HepG2 (cell line): ENCODE measurements at regions not wholly inside any gene's neighbourhood (a gene's known extent, or its start where the extent isn't known, plus 50 kb on each side); places are given as distances from the start of the nearest gene placed in this dataset.

Experiments
- ARHGAP35 ChIP-seq: sonication (generic); formaldehyde crosslinking; IDR thresholded peaks from 2 replicates; pipeline ENCODE4 v1.9.0; 2022; ENCODE audit warnings: mild to moderate bottlenecking, inconsistent platforms, moderate library complexity, missing genetic modification reagents, borderline replicate concordance
- BRD4 ChIP-seq: sonication (generic); formaldehyde crosslinking; IDR thresholded peaks from 2 replicates; pipeline ENCODE4 v1.4.0; 2020; ENCODE audit warnings: missing genetic modification reagents
- DNMT1 ChIP-seq: sonication (generic); formaldehyde crosslinking; IDR thresholded peaks from 2 replicates; pipeline ENCODE4 v1.5.1; 2020; ENCODE audit warnings: mild to moderate bottlenecking, missing genetic modification reagents
- LCORL ChIP-seq, 2 experiments: fragments of 450-650 bp in 1 of 2; sonication (generic) in 1 of 2; formaldehyde crosslinking in 1 of 2; IDR thresholded peaks; 2 replicates each; pipeline versions ENCODE4 v1.5.0 to v1.6.1; 2017 to 2020; ENCODE audit warnings: antibody characterized with exemption in 1 of 2, missing genetic modification reagents in 1 of 2
- NCOA1 ChIP-seq: sonication (generic); formaldehyde crosslinking; IDR thresholded peaks from 2 replicates; pipeline ENCODE4 v1.9.0; 2021; ENCODE audit warnings: missing genetic modification reagents
- PCBP1 ChIP-seq: fragments of 200-400 bp; formaldehyde crosslinking; IDR thresholded peaks from 2 replicates; pipeline ENCODE4 v1.6.1; 2017; ENCODE audit warnings: mild to moderate bottlenecking, low read depth, low read length, borderline replicate concordance
- SALL2 ChIP-seq: sonication (generic); formaldehyde crosslinking; IDR thresholded peaks from 2 replicates; pipeline ENCODE4 v1.8.1; 2023; ENCODE audit warnings: mild to moderate bottlenecking, missing genetic modification reagents, inconsistent platforms
- ZBTB1 ChIP-seq: sonication (generic); formaldehyde crosslinking; IDR thresholded peaks from 2 replicates; pipeline ENCODE4 v1.4.0; 2020; ENCODE audit warnings: missing genetic modification reagents, borderline replicate concordance
- ZNF124 ChIP-seq: sonication (generic); formaldehyde crosslinking; IDR thresholded peaks from 2 replicates; pipeline ENCODE4 v1.4.0; 2020; ENCODE audit warnings: missing genetic modification reagents
- ZNF639 ChIP-seq: conservative IDR thresholded peaks from 2 replicates; pipeline ENCODE4 v1.6.1; 2018; ENCODE audit warnings: missing genetic modification reagents
- ZNF713 ChIP-seq: sonication (generic); formaldehyde crosslinking; IDR thresholded peaks from 2 replicates; pipeline ENCODE4 v1.4.0; 2020; ENCODE audit warnings: mild to moderate bottlenecking, missing genetic modification reagents
- ZNF761 ChIP-seq: sonication (generic); formaldehyde crosslinking; conservative IDR thresholded peaks from 2 replicates; pipeline ENCODE4 v1.4.0; 2020; ENCODE audit warnings: mild to moderate bottlenecking, missing genetic modification reagents
- ZNF816 ChIP-seq: sonication (generic); formaldehyde crosslinking; IDR thresholded peaks from 2 replicates; pipeline ENCODE4 v1.8.0; 2022; ENCODE audit warnings: missing genetic modification reagents, mild to moderate bottlenecking, borderline replicate concordance
- ZZZ3 ChIP-seq: sonication (generic); formaldehyde crosslinking; IDR thresholded peaks from 2 replicates; pipeline ENCODE4 v1.4.0; 2020; ENCODE audit warnings: missing genetic modification reagents, mild to moderate bottlenecking, borderline replicate concordance
- TF ChIP-seq, protein P1 (sequence below): fragments of 450-650 bp; IDR thresholded peaks from 2 replicates; pipeline ENCODE4 v1.6.1; 2016
- TF ChIP-seq, protein P2 (sequence below): sonication (generic); formaldehyde crosslinking; conservative IDR thresholded peaks from 2 replicates; pipeline ENCODE4 v1.4.0; 2020; ENCODE audit warnings: missing genetic modification reagents

- TF ChIP-seq, protein P1, sequence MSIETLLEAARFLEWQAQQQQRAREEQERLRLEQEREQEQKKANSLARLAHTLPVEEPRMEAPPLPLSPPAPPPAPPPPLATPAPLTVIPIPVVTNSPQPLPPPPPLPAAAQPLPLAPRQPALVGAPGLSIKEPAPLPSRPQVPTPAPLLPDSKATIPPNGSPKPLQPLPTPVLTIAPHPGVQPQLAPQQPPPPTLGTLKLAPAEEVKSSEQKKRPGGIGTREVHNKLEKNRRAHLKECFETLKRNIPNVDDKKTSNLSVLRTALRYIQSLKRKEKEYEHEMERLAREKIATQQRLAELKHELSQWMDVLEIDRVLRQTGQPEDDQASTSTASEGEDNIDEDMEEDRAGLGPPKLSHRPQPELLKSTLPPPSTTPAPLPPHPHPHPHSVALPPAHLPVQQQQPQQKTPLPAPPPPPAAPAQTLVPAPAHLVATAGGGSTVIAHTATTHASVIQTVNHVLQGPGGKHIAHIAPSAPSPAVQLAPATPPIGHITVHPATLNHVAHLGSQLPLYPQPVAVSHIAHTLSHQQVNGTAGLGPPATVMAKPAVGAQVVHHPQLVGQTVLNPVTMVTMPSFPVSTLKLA, result no peak
- TF ChIP-seq ZNF761 (CRISPR knock-in tag), result no peak
- TF ChIP-seq SALL2 (CRISPR knock-in tag), result no peak
- TF ChIP-seq ZNF713 (CRISPR knock-in tag), result no peak
- TF ChIP-seq ZNF124, result no peak
- no peak for TF ChIP-seq NCOA1
- TF ChIP-seq LCORL (IDR thresholded peaks at IDR 0.05), result no peak
- no peak for TF ChIP-seq LCORL (CRISPR knock-in tag; IDR thresholded peaks at IDR 0.05)
- TF ChIP-seq, protein P2, sequence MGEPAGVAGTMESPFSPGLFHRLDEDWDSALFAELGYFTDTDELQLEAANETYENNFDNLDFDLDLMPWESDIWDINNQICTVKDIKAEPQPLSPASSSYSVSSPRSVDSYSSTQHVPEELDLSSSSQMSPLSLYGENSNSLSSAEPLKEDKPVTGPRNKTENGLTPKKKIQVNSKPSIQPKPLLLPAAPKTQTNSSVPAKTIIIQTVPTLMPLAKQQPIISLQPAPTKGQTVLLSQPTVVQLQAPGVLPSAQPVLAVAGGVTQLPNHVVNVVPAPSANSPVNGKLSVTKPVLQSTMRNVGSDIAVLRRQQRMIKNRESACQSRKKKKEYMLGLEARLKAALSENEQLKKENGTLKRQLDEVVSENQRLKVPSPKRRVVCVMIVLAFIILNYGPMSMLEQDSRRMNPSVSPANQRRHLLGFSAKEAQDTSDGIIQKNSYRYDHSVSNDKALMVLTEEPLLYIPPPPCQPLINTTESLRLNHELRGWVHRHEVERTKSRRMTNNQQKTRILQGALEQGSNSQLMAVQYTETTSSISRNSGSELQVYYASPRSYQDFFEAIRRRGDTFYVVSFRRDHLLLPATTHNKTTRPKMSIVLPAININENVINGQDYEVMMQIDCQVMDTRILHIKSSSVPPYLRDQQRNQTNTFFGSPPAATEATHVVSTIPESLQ (CRISPR knock-in tag), result no peak
- no peak for TF ChIP-seq BRD4 (CRISPR knock-in tag)
- no peak for TF ChIP-seq ARHGAP35 (CRISPR knock-in tag)
- TF ChIP-seq ZNF639 (CRISPR knock-in tag), result no peak
- no peak for TF ChIP-seq PCBP1
- no peak for TF ChIP-seq ZZZ3 (CRISPR knock-in tag)
- TF ChIP-seq ZBTB1 (CRISPR knock-in tag), result no peak
- TF ChIP-seq DNMT1 (CRISPR knock-in tag), result no peak
- TF ChIP-seq ZNF816 (CRISPR knock-in tag), result no peak
Observed at GRCh38 chr12:115332945-115333344, 649.0 kb upstream of the TBX3 start (continued).
